Muscle of back (tissue), 3 donors: ENCODE measurements at regions not wholly inside any gene's neighbourhood (a gene's known extent, or its start where the extent isn't known, plus 50 kb on each side); places are given as distances from the start of the nearest gene placed in this dataset.
A peak's percentile ranks its signal among the peaks of the same experiment; 100 is the strongest.
"Not testable (repeated sequence)": the region's sequence is repeated elsewhere in the genome, so short reads cannot be mapped to it uniquely, and the experiment has no call there.

ENCODE experiments used
- DNase-seq, 3 donors: peaks; one replicate each; pipeline versions ENCODE4 v3.0.0 to v3.0.0-alpha.2; 2013

GRCh38 chr4:22573198-22573597 lies 57.3 kb upstream of the ADGRA3 start:
- peak; percentile 26 to 52 (median 48) for DNase-seq

- no peak for DNase-seq
Observed at GRCh38 chr4:22573641-22574040, 57.8 kb upstream of the ADGRA3 start.

- no peak for DNase-seq
Observed at GRCh38 chr4:22574424-22574823, 58.6 kb upstream of the ADGRA3 start.

GRCh38 chr4:22574880-22575279 lies 59.0 kb upstream of the ADGRA3 start:
- no peak for DNase-seq

GRCh38 chr4:22587253-22587652 lies 71.4 kb upstream of the ADGRA3 start:
- DNase-seq, result no peak

GRCh38 chr4:22593933-22594332 lies 78.1 kb upstream of the ADGRA3 start:
- DNase-seq, result peak in 2 of 3 donors; percentile 4

GRCh38 chr4:22595684-22596083 lies 79.8 kb upstream of the ADGRA3 start:
- no peak for DNase-seq

GRCh38 chr4:22596409-22596808 lies 80.5 kb upstream of the ADGRA3 start:
- DNase-seq, result peak in 2 of 3 donors; percentile 34 to 40

GRCh38 chr4:22597471-22597870 lies 81.6 kb upstream of the ADGRA3 start:
- no peak for DNase-seq

- DNase-seq, result not testable (repeated sequence)
Observed at GRCh38 chr4:22598113-22599047, 82.5 kb upstream of the ADGRA3 start.

GRCh38 chr4:22599228-22599928 lies 83.5 kb upstream of the ADGRA3 start:
- not testable (repeated sequence) for DNase-seq

- not testable (repeated sequence) for DNase-seq
Observed at GRCh38 chr4:22599929-22600432, 84.1 kb upstream of the ADGRA3 start.

GRCh38 chr4:22601638-22602037 lies 85.8 kb upstream of the ADGRA3 start:
- DNase-seq, result not testable (repeated sequence)

GRCh38 chr4:22607382-22607781 lies 85.4 kb upstream of the GBA3 start:
- peak in 1 of 3 donors; percentile 3 for DNase-seq

GRCh38 chr4:22609951-22610525 lies 82.7 kb upstream of the GBA3 start:
- DNase-seq, result not testable (repeated sequence)

- DNase-seq, result no peak
Observed at GRCh38 chr4:22614114-22614513, 78.6 kb upstream of the GBA3 start.

- no peak for DNase-seq
Observed at GRCh38 chr4:22616516-22616915, 76.2 kb upstream of the GBA3 start.

- DNase-seq, result not testable (repeated sequence)
Observed at GRCh38 chr4:22620144-22620543, 72.6 kb upstream of the GBA3 start.

GRCh38 chr4:22621970-22622369 lies 70.8 kb upstream of the GBA3 start:
- DNase-seq, result not testable (repeated sequence)

- DNase-seq, result not testable (repeated sequence)
Observed at GRCh38 chr4:22624002-22624401, 68.7 kb upstream of the GBA3 start.

GRCh38 chr4:22625311-22625710 lies 67.4 kb upstream of the GBA3 start:
- DNase-seq, result no peak

GRCh38 chr4:22627851-22628250 lies 64.9 kb upstream of the GBA3 start:
- DNase-seq, result not testable (repeated sequence)
